Prostate gland (tissue), 2 donors: ENCODE measurements at regions not wholly inside any gene's neighbourhood (a gene's known extent, or its start where the extent isn't known, plus 50 kb on each side); places are given as distances from the start of the nearest gene placed in this dataset.

Experiments used
- DNase-seq: peaks from one replicate; pipeline ENCODE4 v3.0.0-alpha.2; 2019; ENCODE audit warnings: low spot score
- H3K27ac ChIP-seq, 2 donors: fragments of 200-600 bp; sonication (generic); 2 replicates each; pipeline ENCODE4 v1.5.1; 2017 to 2019
- H3K27me3 ChIP-seq: fragments of 200-600 bp; sonication (generic); replicated peaks from 2 replicates; pipeline ENCODE4 v1.5.1; 2019; ENCODE audit not compliant: insufficient read depth
- H3K36me3 ChIP-seq, 2 donors: fragments of 200-600 bp; sonication (generic); 1 replicate in 1 of 2; 2 replicates in 1 of 2; pipeline versions ENCODE4 v1.5.1 to v1.8.1; 2017 to 2019
- H3K4me1 ChIP-seq: fragments of 200-600 bp; sonication (generic); replicated peaks from 2 replicates; pipeline ENCODE4 v1.5.1; 2019
- H3K4me3 ChIP-seq, 2 donors: fragments of 200-600 bp; sonication (generic); 2 replicates each; pipeline ENCODE4 v1.5.1; 2017 to 2019
- H3K9me3 ChIP-seq: fragments of 200-600 bp; sonication (generic); 2 replicates; pipeline ENCODE4 v1.5.1; 2017
- CTCF ChIP-seq, 4 experiments: fragments of 200-600 bp in 2 of 4; fragments of 450-650 bp in 2 of 4; sonication (generic) in 2 of 4; IDR thresholded peaks; 1 replicate in 3 of 4; 2 replicates in 1 of 4; pipeline ENCODE4 v1.5.1; 2016 to 2019; ENCODE audit warnings: antibody characterized with exemption in 4 of 4, mild to moderate bottlenecking in 2 of 4, moderate library complexity in 2 of 4
- POLR2A ChIP-seq: fragments of 450-650 bp; IDR thresholded peaks from one replicate; pipeline ENCODE4 v1.6.1; 2016; ENCODE audit warnings: antibody characterized with exemption, mild to moderate bottlenecking
- POLR2AphosphoS5 ChIP-seq: sonication (generic); formaldehyde crosslinking; IDR thresholded peaks from one replicate; pipeline ENCODE4 v1.6.1; 2017; ENCODE audit warnings: antibody characterized with exemption
- WGBS: methylation state at CpG from one replicate; pipeline ENCODE4 v1.1.5; 2018; 5-methylcytosine and 5-hydroxymethylcytosine counted together
- intact Hi-C: fragments of 100-400 bp; cut with DNase I; formaldehyde crosslinking; loops from one replicate; pipeline ENCODE4 v1.14.2; 2022

- no peak for DNase-seq
- H3K9me3 ChIP-seq = no peaks in the 10 kb centered on the region
- no peaks in the 10 kb centered on the region for H3K27me3 ChIP-seq
- TF ChIP-seq POLR2AphosphoS5 (no peak), POLR2A (no peak), CTCF (IDR thresholded peaks at IDR 0.05) (no peak)
- 17% methylated on average over 2 of the region's 2 CpGs for WGBS
- H3K27ac ChIP-seq = no peak overlapping the region
- H3K36me3 ChIP-seq = no peaks in the 10 kb centered on the region
- H3K4me3 ChIP-seq = no peak overlapping the region
- intact Hi-C loops = no loop called here
- H3K4me1 ChIP-seq = no peaks in the 10 kb centered on the region
Measured at GRCh38 chr11:109112261-109112660, 309.7 kb upstream of the C11orf87 start.

GRCh38 chr11:109112821-109113280 lies 309.1 kb upstream of the C11orf87 start:
- no peak for DNase-seq
- no peak overlapping the region for H3K4me3 ChIP-seq
- H3K27ac ChIP-seq = no peak overlapping the region
- H3K9me3 ChIP-seq = no peaks in the 10 kb centered on the region
- TF ChIP-seq POLR2AphosphoS5 (no peak), CTCF (IDR thresholded peaks at IDR 0.05) (no peak), POLR2A (no peak)
- intact Hi-C loops = no loop called here
- no peaks in the 10 kb centered on the region for H3K27me3 ChIP-seq
- no peaks in the 10 kb centered on the region for H3K4me1 ChIP-seq
- WGBS = 14% methylated on average over 7 of the region's 7 CpGs
- no peaks in the 10 kb centered on the region for H3K36me3 ChIP-seq

- Histone ChIP-seq H3K4me3 (no peak overlapping the region), H3K4me1 (no peaks in the 10 kb centered on the region)
- no peak for DNase-seq
Measured at GRCh38 chr11:109120341-109120740, 301.6 kb upstream of the C11orf87 start.

GRCh38 chr11:109121173-109121932 lies 300.6 kb upstream of the C11orf87 start:
- DNase-seq = no peak
- Histone ChIP-seq H3K27ac (no peak overlapping the region), H3K4me1 (no peaks in the 10 kb centered on the region), H3K36me3 (no peaks in the 10 kb centered on the region), H3K4me3 (no peak overlapping the region), H3K9me3 (no peaks in the 10 kb centered on the region), H3K27me3 (no peaks in the 10 kb centered on the region)
- WGBS = 91% methylated on average over 5 of the region's 5 CpGs
- no peak for TF ChIP-seq POLR2A
- TF ChIP-seq POLR2AphosphoS5 = no peak
- TF ChIP-seq CTCF (IDR thresholded peaks at IDR 0.05) = no peak
- intact Hi-C loops = no loop called here

More at GRCh38 chr11:109120341-109120740, 301.6 kb upstream of the C11orf87 start:
- intact Hi-C loops = no loop called here
- TF ChIP-seq POLR2A (no peak), CTCF (IDR thresholded peaks at IDR 0.05) (no peak), POLR2AphosphoS5 (no peak)
- no peaks in the 10 kb centered on the region for H3K36me3 ChIP-seq
- H3K9me3 ChIP-seq = no peaks in the 10 kb centered on the region
- 90% methylated on average over 3 of the region's 3 CpGs for WGBS
- no peak overlapping the region for H3K27ac ChIP-seq
- no peaks in the 10 kb centered on the region for H3K27me3 ChIP-seq
